Dendritic cell treated with granulocyte-macrophage colony-stimulating factor and Interleukin-4, amounts not matched to agents 40 ng/mL and 50 ng/mL, for 4 days (primary cell): ENCODE measurements at regions not wholly inside any gene's neighbourhood (a gene's known extent, or its start where the extent isn't known, plus 50 kb on each side); places are given as distances from the start of the nearest gene placed in this dataset.

Experiments used
- H3K27ac Mint-ChIP-seq: one replicate; pipeline ENCODE4 v1.8.0; 2022; ENCODE audit warnings: mild to moderate bottlenecking, mixed read lengths
- H3K27me3 Mint-ChIP-seq: one replicate; pipeline ENCODE4 v1.8.0; 2022; ENCODE audit warnings: mild to moderate bottlenecking, mixed read lengths
- H3K36me3 Mint-ChIP-seq: one replicate; pipeline ENCODE4 v1.8.0; 2022; ENCODE audit warnings: low read depth, mixed read lengths
- H3K4me1 Mint-ChIP-seq: one replicate; pipeline ENCODE4 v1.8.0; 2022; ENCODE audit warnings: low read depth, mixed read lengths
- H3K4me3 Mint-ChIP-seq: one replicate; pipeline ENCODE4 v1.8.0; 2022; ENCODE audit warnings: mild to moderate bottlenecking, moderate library complexity, mixed read lengths
- H3K9me3 Mint-ChIP-seq: one replicate; pipeline ENCODE4 v1.8.0; 2022; ENCODE audit warnings: mixed read lengths
- intact Hi-C: fragments of 100-400 bp; cut with micrococcal nuclease; formaldehyde crosslinking; loops from one replicate; pipeline ENCODE4 v1.15.0; 2022

DNA sequence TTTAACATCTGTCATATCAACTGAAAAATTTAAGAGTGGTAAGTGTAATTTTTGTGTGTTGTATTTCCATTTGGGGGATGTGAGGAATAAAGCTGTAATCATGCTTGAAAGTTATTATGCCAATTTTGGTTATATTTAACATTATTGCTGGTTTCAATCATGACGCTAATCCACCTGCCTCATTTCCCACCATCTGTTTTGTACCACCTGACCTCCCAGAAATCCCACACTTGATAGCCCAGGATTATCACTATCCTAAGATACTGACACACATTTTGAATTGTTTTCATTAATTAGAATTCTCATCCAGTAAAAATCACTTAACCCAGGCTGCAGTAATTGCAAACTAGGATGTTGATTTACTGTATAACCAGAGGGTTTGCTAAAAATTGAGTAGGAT is 1119.8 kb downstream of the AACS start:
- peaks cover 32% of the 10 kb centered on the region for H3K9me3 Mint-ChIP-seq
- no peak overlapping the region for H3K27ac Mint-ChIP-seq
- no peaks in the 10 kb centered on the region for H3K36me3 Mint-ChIP-seq
- intact Hi-C loops, result no loop called here
- no peak overlapping the region for H3K4me3 Mint-ChIP-seq
- H3K27me3 Mint-ChIP-seq, result peaks cover 4% of the 10 kb centered on the region
- H3K4me1 Mint-ChIP-seq, result no peaks in the 10 kb centered on the region

GRCh38 chr12:126189856-126190255 is 1124.6 kb downstream of the AACS start:
- Mint-ChIP-seq H3K9me3 (no peaks in the 10 kb centered on the region), H3K27ac (no peak overlapping the region), H3K4me3 (no peak overlapping the region), H3K4me1 (no peaks in the 10 kb centered on the region), H3K27me3 (peaks cover 22% of the 10 kb centered on the region), H3K36me3 (no peaks in the 10 kb centered on the region)
- intact Hi-C loops, result no loop called here

DNA sequence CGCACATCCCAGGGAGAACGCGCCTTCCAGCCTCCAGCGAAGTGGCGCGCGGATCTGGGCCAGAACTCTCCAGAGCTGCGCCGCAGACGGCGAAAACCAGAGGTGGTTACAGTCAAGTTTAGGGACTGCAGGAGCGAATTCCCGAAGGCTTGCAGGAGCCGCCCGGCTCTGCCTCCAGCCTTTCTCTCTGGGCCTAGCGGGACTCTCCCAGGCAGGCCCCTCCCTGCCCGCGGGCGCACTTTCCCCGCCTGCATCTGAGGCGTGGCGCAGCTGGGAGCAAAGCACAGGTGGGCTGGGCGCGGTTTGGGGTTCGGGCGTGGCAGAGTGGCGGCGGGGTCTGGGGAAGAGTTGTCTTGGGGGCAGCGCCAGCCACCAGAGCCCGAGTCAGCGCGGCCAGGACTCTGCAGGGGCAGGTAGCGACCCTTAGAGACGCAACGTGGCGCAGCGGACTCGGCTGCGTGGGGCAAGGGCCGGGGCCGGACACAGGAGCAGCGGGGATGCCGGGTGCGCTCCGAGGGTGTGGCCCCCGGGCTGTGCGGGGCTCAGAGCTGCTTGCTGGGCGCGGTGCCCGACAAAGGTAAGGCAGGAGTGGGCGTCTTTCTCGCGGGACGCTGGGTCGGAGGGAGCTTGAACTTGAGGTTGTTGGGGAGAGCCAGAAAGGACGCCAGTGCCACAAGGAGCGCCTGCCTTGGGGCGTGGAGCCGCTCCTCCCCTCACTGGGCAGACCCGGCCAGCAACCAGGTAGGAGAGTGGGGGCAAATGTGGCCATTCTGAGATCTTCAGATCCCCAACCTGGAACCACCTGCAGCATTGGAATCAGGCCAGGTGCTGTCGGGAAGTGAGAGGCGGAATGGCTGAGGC is 1126.0 kb downstream of the AACS start:
- no peaks in the 10 kb centered on the region for H3K9me3 Mint-ChIP-seq
- intact Hi-C loops, result no loop called here
- H3K36me3 Mint-ChIP-seq, result no peaks in the 10 kb centered on the region
- H3K4me1 Mint-ChIP-seq, result no peaks in the 10 kb centered on the region
- H3K27ac Mint-ChIP-seq, result no peak overlapping the region
- H3K4me3 Mint-ChIP-seq, result no peak overlapping the region
- peaks cover 22% of the 10 kb centered on the region for H3K27me3 Mint-ChIP-seq

DNA sequence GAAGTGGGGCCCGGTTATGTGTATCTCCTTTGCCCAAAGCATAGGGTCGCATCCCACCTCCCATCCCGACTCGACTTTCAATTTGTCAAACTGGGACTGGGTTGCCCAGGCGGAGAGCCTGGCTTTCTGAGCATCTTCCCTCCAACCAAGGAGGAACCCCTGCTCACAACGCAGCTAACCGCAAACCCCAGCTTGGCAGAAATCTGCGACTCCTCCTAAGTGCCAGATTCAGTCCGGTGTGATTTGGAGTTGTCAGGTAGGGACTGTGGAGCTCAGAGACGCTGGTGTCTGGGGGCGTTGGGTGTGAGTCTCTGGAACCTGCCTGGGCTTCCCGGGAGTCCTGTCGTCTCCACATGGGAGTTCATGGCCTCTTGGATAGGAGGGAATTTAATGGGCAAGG is 1126.7 kb downstream of the AACS start:
- no peaks in the 10 kb centered on the region for H3K4me1 Mint-ChIP-seq
- H3K4me3 Mint-ChIP-seq, result no peak overlapping the region
- H3K9me3 Mint-ChIP-seq, result no peaks in the 10 kb centered on the region
- H3K36me3 Mint-ChIP-seq, result no peaks in the 10 kb centered on the region
- H3K27me3 Mint-ChIP-seq, result peaks cover 22% of the 10 kb centered on the region
- no peak overlapping the region for H3K27ac Mint-ChIP-seq
- intact Hi-C loops, result no loop called here

DNA sequence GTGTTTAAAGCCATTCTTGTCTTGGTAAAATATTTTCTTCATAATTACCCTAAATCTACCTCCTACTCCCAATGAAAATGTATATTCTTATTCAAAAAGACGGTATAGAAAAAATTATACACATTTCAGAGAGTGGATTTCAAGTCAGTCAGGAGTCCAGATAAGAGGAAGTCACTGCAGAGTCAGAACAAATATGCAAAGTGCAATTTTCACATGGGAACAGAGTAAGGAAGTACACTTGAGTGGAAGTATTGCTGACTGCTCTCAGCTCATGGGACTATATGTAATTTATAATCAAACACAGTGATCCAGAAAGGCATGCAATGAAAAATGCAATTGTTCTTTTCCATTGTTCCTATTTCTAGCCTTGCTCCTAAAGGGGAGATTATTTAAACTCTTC is 1128.0 kb downstream of the AACS start:
- H3K9me3 Mint-ChIP-seq, result no peaks in the 10 kb centered on the region
- no peaks in the 10 kb centered on the region for H3K4me1 Mint-ChIP-seq
- intact Hi-C loops, result no loop called here
- H3K36me3 Mint-ChIP-seq, result no peaks in the 10 kb centered on the region
- no peak overlapping the region for H3K4me3 Mint-ChIP-seq
- no peak overlapping the region for H3K27ac Mint-ChIP-seq
- H3K27me3 Mint-ChIP-seq, result peaks cover 22% of the 10 kb centered on the region

GRCh38 chr12:126196263-126196662 is 1131.0 kb downstream of the AACS start:
- peaks cover 9% of the 10 kb centered on the region for H3K27me3 Mint-ChIP-seq
- no peak overlapping the region for H3K4me3 Mint-ChIP-seq
- intact Hi-C loops, result no loop called here
- H3K36me3 Mint-ChIP-seq, result no peaks in the 10 kb centered on the region
- no peak overlapping the region for H3K27ac Mint-ChIP-seq
- H3K4me1 Mint-ChIP-seq, result no peaks in the 10 kb centered on the region
- H3K9me3 Mint-ChIP-seq, result no peaks in the 10 kb centered on the region

- H3K27ac Mint-ChIP-seq, result no peak overlapping the region
- intact Hi-C loops, result no loop called here
- H3K9me3 Mint-ChIP-seq, result no peaks in the 10 kb centered on the region
- no peaks in the 10 kb centered on the region for H3K36me3 Mint-ChIP-seq
- H3K4me3 Mint-ChIP-seq, result no peak overlapping the region
- no peaks in the 10 kb centered on the region for H3K27me3 Mint-ChIP-seq
- H3K4me1 Mint-ChIP-seq, result no peaks in the 10 kb centered on the region
Observed at GRCh38 chr12:126198516-126198915, 1133.3 kb downstream of the AACS start.

GRCh38 chr12:126198966-126199692 is 1133.9 kb downstream of the AACS start:
- Mint-ChIP-seq H3K27me3 (no peaks in the 10 kb centered on the region), H3K27ac (no peak overlapping the region), H3K4me3 (no peak overlapping the region), H3K4me1 (no peaks in the 10 kb centered on the region), H3K9me3 (no peaks in the 10 kb centered on the region), H3K36me3 (no peaks in the 10 kb centered on the region)
- intact Hi-C loops, result no loop called here

GRCh38 chr12:126201981-126202537 is 1136.8 kb downstream of the AACS start:
- Mint-ChIP-seq H3K9me3 (no peaks in the 10 kb centered on the region), H3K27me3 (no peaks in the 10 kb centered on the region), H3K4me1 (no peaks in the 10 kb centered on the region), H3K27ac (no peak overlapping the region), H3K36me3 (no peaks in the 10 kb centered on the region), H3K4me3 (no peak overlapping the region)
- intact Hi-C loops, result no loop called here

- no peaks in the 10 kb centered on the region for H3K4me1 Mint-ChIP-seq
- H3K9me3 Mint-ChIP-seq, result no peaks in the 10 kb centered on the region
- H3K36me3 Mint-ChIP-seq, result no peaks in the 10 kb centered on the region
- no peaks in the 10 kb centered on the region for H3K27me3 Mint-ChIP-seq
- H3K27ac Mint-ChIP-seq, result no peak overlapping the region
- intact Hi-C loops, result no loop called here
- no peak overlapping the region for H3K4me3 Mint-ChIP-seq
Observed at GRCh38 chr12:126204326-126204725, 1139.1 kb downstream of the AACS start.

DNA sequence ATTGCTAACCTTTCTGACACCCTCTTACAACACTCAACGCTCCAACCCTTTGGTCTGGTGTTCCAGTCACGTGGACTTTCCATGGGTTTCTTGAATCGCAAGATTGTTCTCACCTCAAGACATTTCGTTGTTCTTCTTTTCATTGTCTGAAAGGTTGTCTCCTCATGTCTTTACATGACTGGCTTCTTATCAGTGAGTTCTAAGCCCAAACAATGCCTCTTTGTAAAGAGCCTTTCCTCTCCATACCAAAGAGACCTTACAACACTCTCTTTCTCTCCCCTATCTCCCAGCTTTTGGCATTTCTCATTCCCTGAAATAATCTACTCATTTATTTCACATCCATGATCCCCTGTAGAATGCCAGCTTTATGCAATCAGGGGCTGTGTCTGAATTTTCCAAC is 1144.8 kb downstream of the AACS start:
- no peak overlapping the region for H3K27ac Mint-ChIP-seq
- H3K36me3 Mint-ChIP-seq, result no peaks in the 10 kb centered on the region
- H3K9me3 Mint-ChIP-seq, result no peaks in the 10 kb centered on the region
- H3K27me3 Mint-ChIP-seq, result no peaks in the 10 kb centered on the region
- intact Hi-C loops, result no loop called here
- H3K4me1 Mint-ChIP-seq, result no peaks in the 10 kb centered on the region
- H3K4me3 Mint-ChIP-seq, result no peak overlapping the region

DNA sequence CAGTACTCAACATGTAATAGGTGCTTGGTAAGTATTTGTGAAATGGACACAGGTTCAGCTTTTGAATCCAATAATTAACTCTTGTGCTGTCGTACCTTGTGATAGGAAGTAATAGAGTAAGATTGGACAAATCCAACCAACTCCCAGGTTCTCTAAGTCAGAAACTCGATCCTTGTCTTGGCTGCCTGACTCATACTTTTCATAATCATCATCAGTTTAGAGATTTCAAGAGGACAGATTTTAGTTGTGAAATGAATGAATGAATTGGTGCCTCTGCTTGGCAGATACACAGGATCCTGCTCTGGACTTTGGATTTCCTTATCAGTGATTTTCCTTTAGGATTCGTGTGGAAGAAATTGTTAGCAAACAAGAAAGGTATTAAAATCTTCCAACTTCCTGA is 1145.2 kb downstream of the AACS start:
- Mint-ChIP-seq H3K9me3 (no peaks in the 10 kb centered on the region), H3K27ac (no peak overlapping the region), H3K4me3 (no peak overlapping the region), H3K4me1 (no peaks in the 10 kb centered on the region), H3K36me3 (no peaks in the 10 kb centered on the region), H3K27me3 (no peaks in the 10 kb centered on the region)
- intact Hi-C loops, result no loop called here

DNA sequence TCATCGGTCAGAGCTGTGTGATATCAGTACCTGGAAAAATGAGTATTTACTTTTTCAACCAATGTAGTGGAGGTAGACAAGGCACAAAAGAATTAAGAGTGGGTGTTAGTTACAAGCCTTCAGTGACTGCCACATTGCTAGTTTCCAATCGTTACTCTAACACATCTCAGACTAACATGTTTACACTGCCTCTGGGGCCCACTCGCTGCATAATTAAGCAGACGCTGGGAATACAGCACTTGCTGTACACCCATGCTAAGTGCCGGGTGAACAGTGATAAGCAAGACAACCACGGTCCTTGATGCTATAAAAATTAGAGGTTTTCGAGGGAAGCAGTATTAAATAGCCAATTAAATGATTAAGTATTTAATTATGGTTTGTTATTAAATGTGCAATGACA is 1147.6 kb downstream of the AACS start:
- Mint-ChIP-seq H3K4me1 (no peaks in the 10 kb centered on the region), H3K4me3 (no peak overlapping the region), H3K27ac (no peak overlapping the region), H3K9me3 (no peaks in the 10 kb centered on the region), H3K36me3 (no peaks in the 10 kb centered on the region), H3K27me3 (no peaks in the 10 kb centered on the region)
- intact Hi-C loops, result no loop called here

DNA sequence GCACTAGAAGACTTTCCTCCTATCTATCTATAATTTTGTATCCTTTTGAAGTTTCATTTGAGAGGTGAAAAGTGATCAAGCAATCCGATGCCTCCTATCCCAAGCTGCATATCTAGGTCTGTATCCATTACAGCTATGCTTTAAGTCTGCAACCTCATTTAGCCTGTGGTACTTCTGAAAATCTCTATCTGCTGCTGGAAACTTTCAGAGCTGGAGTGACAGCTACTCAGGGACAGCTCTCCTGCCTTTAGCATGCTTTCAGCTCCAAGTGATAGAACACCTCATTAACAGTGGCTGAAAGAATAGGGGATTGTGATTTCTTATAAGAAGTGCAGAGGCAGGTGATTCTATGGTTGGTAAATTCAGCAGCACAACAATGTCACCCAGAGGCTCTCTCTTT is 1153.5 kb downstream of the AACS start:
- H3K27ac Mint-ChIP-seq, result no peak overlapping the region
- no peaks in the 10 kb centered on the region for H3K9me3 Mint-ChIP-seq
- no peak overlapping the region for H3K4me3 Mint-ChIP-seq
- no peaks in the 10 kb centered on the region for H3K36me3 Mint-ChIP-seq
- H3K4me1 Mint-ChIP-seq, result no peaks in the 10 kb centered on the region
- intact Hi-C loops, result no loop called here
- H3K27me3 Mint-ChIP-seq, result no peaks in the 10 kb centered on the region
